Glutamatergic neuron (in vitro differentiated cells): ENCODE measurements at regions not wholly inside any gene's neighbourhood (a gene's known extent, or its start where the extent isn't known, plus 50 kb on each side); places are given as distances from the start of the nearest gene placed in this dataset.

ENCODE experiments used
- DNase-seq: peaks from one replicate; pipeline ENCODE4 v3.0.0; 2022
- H3K27ac Mint-ChIP-seq: one replicate; pipeline ENCODE4 v1.8.0; 2020; ENCODE audit warnings: mild to moderate bottlenecking, mixed read lengths, inconsistent platforms; ENCODE audit not compliant: unreplicated experiment
- H3K27me3 Mint-ChIP-seq: one replicate; pipeline ENCODE4 v1.8.0; 2020; ENCODE audit warnings: mild to moderate bottlenecking, moderate library complexity, mixed read lengths, inconsistent platforms; ENCODE audit not compliant: unreplicated experiment
- H3K36me3 Mint-ChIP-seq: one replicate; pipeline ENCODE4 v1.8.0; 2020; ENCODE audit warnings: mild to moderate bottlenecking, mixed read lengths, inconsistent platforms; ENCODE audit not compliant: unreplicated experiment
- H3K4me1 Mint-ChIP-seq: one replicate; pipeline ENCODE4 v1.8.0; 2020; ENCODE audit warnings: mild to moderate bottlenecking, low read depth, mixed read lengths, inconsistent platforms; ENCODE audit not compliant: unreplicated experiment
- H3K4me3 Mint-ChIP-seq: one replicate; pipeline ENCODE4 v1.8.0; 2020; ENCODE audit warnings: mild to moderate bottlenecking, mixed read lengths, inconsistent platforms; ENCODE audit not compliant: unreplicated experiment
- H3K9me3 Mint-ChIP-seq: one replicate; pipeline ENCODE4 v1.8.0; 2020; ENCODE audit warnings: mild to moderate bottlenecking, moderate library complexity, mixed read lengths, inconsistent platforms; ENCODE audit not compliant: unreplicated experiment
- CTCF ChIP-seq: fragments of 200-600 bp; sonication (generic); IDR thresholded peaks from one replicate; pipeline ENCODE4 v1.5.0; 2021; ENCODE audit not compliant: partially characterized antibody, unreplicated experiment

- DNase-seq, result peak; percentile 31
- Mint-ChIP-seq H3K36me3 (no peaks in the 10 kb centered on the region), H3K4me1 (peaks cover 22% of the 10 kb centered on the region), H3K4me3 (no peak overlapping the region), H3K9me3 (peaks cover 11% of the 10 kb centered on the region), H3K27ac (no peak overlapping the region), H3K27me3 (peaks cover 3% of the 10 kb centered on the region)
- peak; percentile 76 for TF ChIP-seq CTCF
Measured at GRCh38 chr11:11789735-11790369, 51.9 kb upstream of the USP47 start.

GRCh38 chr11:11788063-11788710 is 53.6 kb upstream of the USP47 start:
- Mint-ChIP-seq H3K9me3 (peaks cover 11% of the 10 kb centered on the region), H3K36me3 (no peaks in the 10 kb centered on the region), H3K4me3 (peak overlapping the region; percentile 48), H3K27me3 (peaks cover 7% of the 10 kb centered on the region), H3K27ac (peak overlapping the region; percentile 77), H3K4me1 (peaks cover 25% of the 10 kb centered on the region)
- DNase-seq, result no peak
- peak; percentile 18 for TF ChIP-seq CTCF

GRCh38 chr11:11787305-11788062 is 54.3 kb upstream of the USP47 start:
- H3K9me3 Mint-ChIP-seq, result peaks cover 13% of the 10 kb centered on the region
- H3K36me3 Mint-ChIP-seq, result no peaks in the 10 kb centered on the region
- peak overlapping the region; percentile 60 for H3K4me3 Mint-ChIP-seq
- peaks cover 7% of the 10 kb centered on the region for H3K27me3 Mint-ChIP-seq
- DNase-seq, result peak; percentile 85
- peak overlapping the region; percentile 77 for H3K27ac Mint-ChIP-seq
- H3K4me1 Mint-ChIP-seq, result peaks cover 26% of the 10 kb centered on the region
- TF ChIP-seq CTCF, result peak; percentile 89

GRCh38 chr11:11786771-11787170 is 55.0 kb upstream of the USP47 start:
- H3K4me3 Mint-ChIP-seq, result peak overlapping the region; percentile 21
- peaks cover 13% of the 10 kb centered on the region for H3K9me3 Mint-ChIP-seq
- peaks cover 32% of the 10 kb centered on the region for H3K4me1 Mint-ChIP-seq
- peak overlapping the region; percentile 77 for H3K27ac Mint-ChIP-seq
- H3K36me3 Mint-ChIP-seq, result no peaks in the 10 kb centered on the region
- TF ChIP-seq CTCF, result peak; percentile 56
- H3K27me3 Mint-ChIP-seq, result peaks cover 7% of the 10 kb centered on the region
- DNase-seq, result no peak
